Thyroid gland (tissue), 4 donors: ENCODE measurements at regions not wholly inside any gene's neighbourhood (a gene's known extent, or its start where the extent isn't known, plus 50 kb on each side); places are given as distances from the start of the nearest gene placed in this dataset.

Experiments used
- CTCF ChIP-seq, 6 experiments: fragments of 200-600 bp in 3 of 6; fragments of 450-650 bp in 3 of 6; sonication (generic) in 3 of 6; IDR thresholded peaks; one replicate each; pipeline ENCODE4 v1.5.1; 2016 to 2019; ENCODE audit warnings: antibody characterized with exemption in 6 of 6, mild to moderate bottlenecking in 2 of 6, inconsistent platforms in 1 of 6, moderate library complexity in 1 of 6
- POLR2A ChIP-seq, 2 donors: fragments of 450-650 bp; IDR thresholded peaks; one replicate each; pipeline ENCODE4 v1.6.1; 2017; ENCODE audit warnings: antibody characterized with exemption in 2 of 2, mild to moderate bottlenecking in 2 of 2, moderate library complexity in 1 of 2

- no peak for TF ChIP-seq CTCF (IDR thresholded peaks at IDR 0.05)
- TF ChIP-seq POLR2A (IDR thresholded peaks at IDR 0.05) = no peak
Observed at GRCh38 chr5:82563745-82564144, 285.6 kb upstream of the RPS23 start.
